ENCODE measurements at regions not wholly inside any gene's neighbourhood (a gene's known extent, or its start where the extent isn't known, plus 50 kb on each side); places are given as distances from the start of the nearest gene placed in this dataset.

DNA sequence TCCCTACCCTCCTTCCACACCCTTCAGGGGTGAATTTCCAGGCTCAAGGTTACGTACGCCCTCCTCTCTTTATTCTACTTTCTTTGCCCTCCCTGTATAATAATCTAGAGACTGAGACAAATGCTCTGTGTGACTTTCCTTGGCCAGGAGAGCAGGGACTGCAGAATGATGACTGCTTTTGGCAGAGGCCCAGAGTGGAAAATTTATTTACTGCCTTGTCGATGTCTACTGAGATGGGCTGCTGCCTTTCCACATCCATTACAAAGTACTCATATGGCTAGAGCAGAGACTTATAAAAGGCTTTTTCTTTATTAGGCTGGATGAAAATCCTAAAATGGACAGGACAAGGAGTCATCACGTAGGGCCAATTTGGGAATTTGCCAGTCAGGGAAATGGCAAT is 576.2 kb downstream of the TUSC7 start:
- H3K9me3 ChIP-seq = no peaks in the 10 kb centered on the region
- intact Hi-C loops (cut with DNase I; ENCODE audit: low total_unique reads) = no loop called here
- no peaks in the 10 kb centered on the region for H3K27me3 ChIP-seq (replicated peaks in 1 of 7)
- 48 to 70% (median 69%) methylated on average over 4 of the region's 4 CpGs for WGBS, 5 donors
- H3K27ac ChIP-seq = no peak overlapping the region
- no peaks in the 10 kb centered on the region for H3K36me3 ChIP-seq
- H3K4me1 ChIP-seq = no peaks in the 10 kb centered on the region
- TF ChIP-seq POLR2AphosphoS5 (IDR thresholded peaks at IDR 0.05) = no peak
- no peak for TF ChIP-seq POLR2A (IDR thresholded peaks at IDR 0.05)
- TF ChIP-seq, protein P1, sequence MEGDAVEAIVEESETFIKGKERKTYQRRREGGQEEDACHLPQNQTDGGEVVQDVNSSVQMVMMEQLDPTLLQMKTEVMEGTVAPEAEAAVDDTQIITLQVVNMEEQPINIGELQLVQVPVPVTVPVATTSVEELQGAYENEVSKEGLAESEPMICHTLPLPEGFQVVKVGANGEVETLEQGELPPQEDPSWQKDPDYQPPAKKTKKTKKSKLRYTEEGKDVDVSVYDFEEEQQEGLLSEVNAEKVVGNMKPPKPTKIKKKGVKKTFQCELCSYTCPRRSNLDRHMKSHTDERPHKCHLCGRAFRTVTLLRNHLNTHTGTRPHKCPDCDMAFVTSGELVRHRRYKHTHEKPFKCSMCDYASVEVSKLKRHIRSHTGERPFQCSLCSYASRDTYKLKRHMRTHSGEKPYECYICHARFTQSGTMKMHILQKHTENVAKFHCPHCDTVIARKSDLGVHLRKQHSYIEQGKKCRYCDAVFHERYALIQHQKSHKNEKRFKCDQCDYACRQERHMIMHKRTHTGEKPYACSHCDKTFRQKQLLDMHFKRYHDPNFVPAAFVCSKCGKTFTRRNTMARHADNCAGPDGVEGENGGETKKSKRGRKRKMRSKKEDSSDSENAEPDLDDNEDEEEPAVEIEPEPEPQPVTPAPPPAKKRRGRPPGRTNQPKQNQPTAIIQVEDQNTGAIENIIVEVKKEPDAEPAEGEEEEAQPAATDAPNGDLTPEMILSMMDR (IDR thresholded peaks at IDR 0.05 in 8 of 11, conservative IDR thresholded peaks at IDR 0.05 in 3 of 11) = no peak
- no peak overlapping the region for H3K4me3 ChIP-seq
- no peak for DNase-seq

- Histone ChIP-seq H3K9me3 (no peaks in the 10 kb centered on the region), H3K27ac (no peak overlapping the region), H3K4me3 (no peak overlapping the region), H3K4me1 (no peaks in the 10 kb centered on the region), H3K27me3 (replicated peaks in 1 of 7) (no peaks in the 10 kb centered on the region), H3K36me3 (no peaks in the 10 kb centered on the region)
- intact Hi-C loops (cut with DNase I; ENCODE audit: low total_unique reads) = no loop called here
- no peak for DNase-seq
- TF ChIP-seq, protein P1 (IDR thresholded peaks at IDR 0.05 in 8 of 11, conservative IDR thresholded peaks at IDR 0.05 in 3 of 11) = no peak
- TF ChIP-seq POLR2A (IDR thresholded peaks at IDR 0.05) (no peak), POLR2AphosphoS5 (IDR thresholded peaks at IDR 0.05) (no peak)
Measured at GRCh38 chr3:117286488-117286887, 576.9 kb downstream of the TUSC7 start.

GRCh38 chr3:117287602-117288001 is 578.0 kb downstream of the TUSC7 start:
- no peak for DNase-seq
- no peaks in the 10 kb centered on the region for H3K9me3 ChIP-seq
- intact Hi-C loops (cut with DNase I; ENCODE audit: low total_unique reads) = no loop called here
- no peak overlapping the region for H3K4me3 ChIP-seq
- WGBS, 5 donors = 62 to 82% (median 64%) methylated on average over 4 of the region's 4 CpGs
- no peak for TF ChIP-seq POLR2A (IDR thresholded peaks at IDR 0.05)
- TF ChIP-seq, protein P1 (IDR thresholded peaks at IDR 0.05 in 8 of 11, conservative IDR thresholded peaks at IDR 0.05 in 3 of 11) = no peak
- TF ChIP-seq POLR2AphosphoS5 (IDR thresholded peaks at IDR 0.05) = no peak
- no peaks in the 10 kb centered on the region for H3K36me3 ChIP-seq
- H3K4me1 ChIP-seq = no peaks in the 10 kb centered on the region
- no peak overlapping the region for H3K27ac ChIP-seq
- no peaks in the 10 kb centered on the region for H3K27me3 ChIP-seq (replicated peaks in 1 of 7)

GRCh38 chr3:117291476-117291875 is 581.9 kb downstream of the TUSC7 start:
- Histone ChIP-seq H3K36me3 (no peaks in the 10 kb centered on the region), H3K27ac (no peak overlapping the region), H3K27me3 (replicated peaks in 1 of 7) (no peaks in the 10 kb centered on the region), H3K4me1 (no peaks in the 10 kb centered on the region), H3K4me3 (no peak overlapping the region), H3K9me3 (no peaks in the 10 kb centered on the region)
- intact Hi-C loops (cut with DNase I; ENCODE audit: low total_unique reads) = no loop called here
- 59 to 77% (median 66%) methylated on average over 1 of the region's 1 CpG for WGBS, 5 donors
- no peak for TF ChIP-seq POLR2AphosphoS5 (IDR thresholded peaks at IDR 0.05)
- TF ChIP-seq POLR2A (IDR thresholded peaks at IDR 0.05) = no peak
- TF ChIP-seq, protein P1 (IDR thresholded peaks at IDR 0.05 in 8 of 11, conservative IDR thresholded peaks at IDR 0.05 in 3 of 11) = no peak
- DNase-seq = no peak

Measured in spleen (tissue), 11 donors.